Panc1 (cell line): ENCODE measurements at regions not wholly inside any gene's neighbourhood (a gene's known extent, or its start where the extent isn't known, plus 50 kb on each side); places are given as distances from the start of the nearest gene placed in this dataset.

Experiments used
- ATAC-seq: fragments of 200-7000 bp; cut with Tn5 transposase; 2 replicates; pipeline ENCODE4 v1.9.1; 2020; ENCODE audit warnings: mild to moderate bottlenecking, moderate library complexity
- BruUV-seq: library from RNA; stranded (reverse); fragments of 400-500 nt; replicated peaks from 2 replicates; lab custom pipeline; 2021; lab: Mats Ljungman, UMichigan
- CTCF ChIA-PET: fragments of 300-600 bp; sonication (Branson Sonifier 250); formaldehyde crosslinking; loops from one replicate; lab custom pipeline; 2022; ENCODE audit warnings: antibody characterized with exemption; lab: Charles Lee
- POLR2A ChIA-PET: fragments of 300-600 bp; sonication (Branson Sonifier 250); formaldehyde crosslinking; loops from one replicate; lab custom pipeline; 2022; ENCODE audit warnings: antibody characterized with exemption; lab: Charles Lee
- DNase-seq: peaks from one replicate; pipeline ENCODE4 v3.0.0-alpha.2; 2010; ENCODE audit warnings: low read depth, low spot score
- H3K27ac ChIP-seq: 2 replicates; pipeline ENCODE4 v1.5.1; 2011; ENCODE audit warnings: mild to moderate bottlenecking, low read length, inconsistent platforms
- H3K27me3 ChIP-seq: fragments of 200-500 bp; sonication (Bioruptor generic); 2 replicates; pipeline ENCODE4 v1.6.0; 2014; ENCODE audit warnings: low read length, inconsistent platforms; ENCODE audit not compliant: control insufficient read depth, insufficient read depth
- H3K36me3 ChIP-seq: fragments of 200-500 bp; sonication (Bioruptor generic); 2 replicates; pipeline ENCODE4 v1.5.1; 2014; ENCODE audit warnings: inconsistent platforms, mild to moderate bottlenecking, low read length, moderate library complexity; ENCODE audit not compliant: control insufficient read depth, insufficient read depth
- H3K4me1 ChIP-seq: 2 replicates; pipeline ENCODE4 v1.5.1; 2011; ENCODE audit warnings: inconsistent platforms, mild to moderate bottlenecking, low read length, moderate library complexity; ENCODE audit not compliant: control insufficient read depth, insufficient read depth
- H3K4me3 ChIP-seq, 2 experiments: 2 replicates each; pipeline ENCODE4 v1.5.1; 2011 to 2012; ENCODE audit warnings: low read depth in 2 of 2, low read length in 2 of 2, mild to moderate bottlenecking in 2 of 2, inconsistent platforms in 1 of 2, moderate library complexity in 1 of 2
- H3K9me3 ChIP-seq: fragments of 200-500 bp; sonication (Bioruptor generic); 2 replicates; pipeline ENCODE4 v1.5.1; 2014; ENCODE audit warnings: low read depth, mild to moderate bottlenecking, inconsistent platforms, low read length, moderate library complexity; ENCODE audit not compliant: control insufficient read depth, insufficient read depth
- CTCF ChIP-seq: fragments of 450-650 bp; IDR thresholded peaks from 2 replicates; pipeline ENCODE4 v1.5.1; 2017; ENCODE audit warnings: mild to moderate bottlenecking
- POLR2AphosphoS5 ChIP-seq: IDR thresholded peaks from 2 replicates; pipeline ENCODE4 v1.6.1; 2012; ENCODE audit warnings: mild to moderate bottlenecking, low read depth, low read length, moderate library complexity
- REST ChIP-seq, 2 experiments: IDR thresholded peaks; 2 replicates each; pipeline ENCODE4 v1.6.1; 2011 to 2012; ENCODE audit warnings: low read depth in 2 of 2, control low read depth in 1 of 2, low read length in 1 of 2, mild to moderate bottlenecking in 1 of 2, moderate library complexity in 1 of 2; ENCODE audit not compliant: insufficient read depth in 1 of 2
- SIN3A ChIP-seq: IDR thresholded peaks from 2 replicates; pipeline ENCODE4 v1.6.1; 2012; ENCODE audit warnings: low read depth, mild to moderate bottlenecking, low read length, moderate library complexity, borderline replicate concordance; ENCODE audit not compliant: insufficient read depth
- TCF7L2 ChIP-seq: IDR thresholded peaks from 2 replicates; pipeline ENCODE4 v1.6.1; 2011; ENCODE audit warnings: mild to moderate bottlenecking, low read depth, low read length, inconsistent platforms
- in situ Hi-C: cut with HindIII; loops from 2 replicates; pipeline ENCODE4 v1.10.0; 2016; ENCODE audit warnings: low sequenced_read_pairs, low pct_unique_long_range_greater_than_20kb
- intact Hi-C: fragments of 100-400 bp; cut with micrococcal nuclease; formaldehyde crosslinking; loops from one replicate; pipeline ENCODE4 v1.10.0; 2022; ENCODE audit not compliant: unreplicated experiment

GRCh38 chr10:123417414-123417813 lies 248.7 kb upstream of the GPR26 start:
- H3K9me3 ChIP-seq: no peaks in the 10 kb centered on the region
- H3K27ac ChIP-seq: no peak overlapping the region
- no peak overlapping the region for H3K4me3 ChIP-seq
- in situ Hi-C loops: no loop called here
- ATAC-seq: no peak
- POLR2A ChIA-PET: interaction anchor here (0.6 kb wide), 1 partner anchor 13 kb away, joined by 3 read pairs; no protein-coding TSS in a partner anchor
- no TSS peak for BruUV-seq
- H3K36me3 ChIP-seq: no peaks in the 10 kb centered on the region
- H3K4me1 ChIP-seq: no peaks in the 10 kb centered on the region
- CTCF ChIA-PET: interaction anchor here (0.7 to 0.8 kb wide), 2 partner anchors 15 to 246 kb away, joined by 3 to 8 read pairs; no protein-coding TSS in a partner anchor
- no peak for DNase-seq
- H3K27me3 ChIP-seq: peaks cover 38% of the 10 kb centered on the region
- TF ChIP-seq TCF7L2 (no peak), POLR2AphosphoS5 (no peak), CTCF (no peak), REST (IDR thresholded peaks at IDR 0.05; ENCODE audit: insufficient read depth in 1 of 2, low read depth in 2 of 2, low read length in 1 of 2) (no peak), SIN3A (no peak)
- intact Hi-C loops: no loop called here

- CTCF ChIA-PET: no interaction called here
- POLR2A ChIA-PET: no interaction called here
- Histone ChIP-seq H3K27me3 (peaks cover 44% of the 10 kb centered on the region), H3K36me3 (no peaks in the 10 kb centered on the region; the same call in 1 of the 2 replicates), H3K4me1 (no peaks in the 10 kb centered on the region), H3K27ac (no peak overlapping the region), H3K4me3 (no peak overlapping the region), H3K9me3 (no peaks in the 10 kb centered on the region)
- intact Hi-C loops (no loop called here), in situ Hi-C loops (no loop called here)
- TF ChIP-seq REST (IDR thresholded peaks at IDR 0.05; ENCODE audit: insufficient read depth in 1 of 2, low read depth in 2 of 2, low read length in 1 of 2) (no peak), TCF7L2 (no peak), SIN3A (no peak), CTCF (no peak), POLR2AphosphoS5 (no peak)
- ATAC-seq: no peak
- no peak for DNase-seq
- no TSS peak for BruUV-seq
Measured at GRCh38 chr10:123421461-123421860, 244.7 kb upstream of the GPR26 start.
